ENCODE measurements at regions not wholly inside any gene's neighbourhood (a gene's known extent, or its start where the extent isn't known, plus 50 kb on each side); places are given as distances from the start of the nearest gene placed in this dataset.

DNA sequence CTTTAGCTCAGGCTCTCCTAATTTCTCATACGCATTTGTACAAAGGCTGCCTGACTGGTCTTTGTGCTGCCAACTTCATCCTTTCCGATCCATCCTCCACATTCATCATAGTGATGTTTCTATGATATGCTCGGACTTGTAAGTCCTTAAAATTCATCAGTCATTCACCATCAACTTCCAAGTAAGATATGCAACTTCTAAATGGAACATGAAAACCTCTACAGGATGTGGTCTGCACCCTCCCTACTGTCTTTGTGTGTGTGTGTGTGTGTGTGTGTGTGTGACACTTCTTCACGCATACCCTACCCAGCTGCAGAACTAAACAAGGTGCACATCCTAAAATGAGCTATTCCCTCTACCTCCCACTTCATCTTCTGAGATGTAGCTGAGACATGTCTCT, 397.9 kb upstream of the NR5A2 start:
- intact Hi-C loops (cut with DNase I) = no loop called here
- Histone ChIP-seq H3K27ac (no peak overlapping the region), H3K36me3 (no peaks in the 10 kb centered on the region), H3K9ac (ENCODE audit: low read depth in 2 of 2, low read length in 2 of 2) (no peak overlapping the region), H3K9me3 (no peaks in the 10 kb centered on the region), H3K27me3 (no peaks in the 10 kb centered on the region), H3K4me1 (no peaks in the 10 kb centered on the region), H3K4me3 (no peak overlapping the region)
- TF ChIP-seq, protein P1, sequence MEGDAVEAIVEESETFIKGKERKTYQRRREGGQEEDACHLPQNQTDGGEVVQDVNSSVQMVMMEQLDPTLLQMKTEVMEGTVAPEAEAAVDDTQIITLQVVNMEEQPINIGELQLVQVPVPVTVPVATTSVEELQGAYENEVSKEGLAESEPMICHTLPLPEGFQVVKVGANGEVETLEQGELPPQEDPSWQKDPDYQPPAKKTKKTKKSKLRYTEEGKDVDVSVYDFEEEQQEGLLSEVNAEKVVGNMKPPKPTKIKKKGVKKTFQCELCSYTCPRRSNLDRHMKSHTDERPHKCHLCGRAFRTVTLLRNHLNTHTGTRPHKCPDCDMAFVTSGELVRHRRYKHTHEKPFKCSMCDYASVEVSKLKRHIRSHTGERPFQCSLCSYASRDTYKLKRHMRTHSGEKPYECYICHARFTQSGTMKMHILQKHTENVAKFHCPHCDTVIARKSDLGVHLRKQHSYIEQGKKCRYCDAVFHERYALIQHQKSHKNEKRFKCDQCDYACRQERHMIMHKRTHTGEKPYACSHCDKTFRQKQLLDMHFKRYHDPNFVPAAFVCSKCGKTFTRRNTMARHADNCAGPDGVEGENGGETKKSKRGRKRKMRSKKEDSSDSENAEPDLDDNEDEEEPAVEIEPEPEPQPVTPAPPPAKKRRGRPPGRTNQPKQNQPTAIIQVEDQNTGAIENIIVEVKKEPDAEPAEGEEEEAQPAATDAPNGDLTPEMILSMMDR (IDR thresholded peaks at IDR 0.05) = no peak
- DNase-seq = no peak

DNA sequence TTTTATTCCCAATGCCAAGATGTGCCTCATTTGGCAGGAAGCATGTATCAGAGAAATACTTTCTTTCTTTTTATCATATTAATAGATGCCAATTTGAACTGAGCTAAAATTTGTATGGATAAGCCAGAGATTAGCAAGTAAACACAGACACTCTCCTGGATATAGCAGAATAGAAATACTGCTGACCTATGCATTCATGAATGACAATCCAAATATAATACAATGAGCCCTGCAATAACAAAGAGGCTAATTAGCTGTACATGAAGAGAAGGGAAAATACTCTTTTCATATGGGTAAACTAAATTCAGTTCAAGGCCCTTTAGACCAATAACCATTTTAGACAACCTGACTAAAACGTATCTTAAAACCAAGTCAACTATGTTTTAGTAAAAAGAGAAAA, 388.1 kb upstream of the NR5A2 start:
- H3K4me3 ChIP-seq = no peak overlapping the region

DNA sequence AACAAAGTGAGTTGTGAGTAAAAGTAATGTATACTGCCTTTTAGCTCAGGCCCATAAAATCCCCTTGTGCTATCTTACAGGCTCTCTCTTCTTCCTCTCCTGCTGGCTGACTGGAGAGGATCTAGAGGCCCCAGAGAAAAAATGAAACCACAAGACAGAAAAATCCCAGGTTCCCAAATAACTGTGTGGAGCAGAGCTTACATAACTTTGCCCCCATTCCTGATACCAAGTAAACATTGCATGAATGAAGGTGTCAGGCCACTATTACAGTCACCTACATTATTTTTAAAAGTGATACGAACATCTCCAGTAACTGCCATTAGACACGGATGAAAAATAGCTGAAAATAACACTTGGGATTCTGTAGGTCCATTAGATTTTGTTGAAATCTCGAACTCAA, 386.0 kb upstream of the NR5A2 start:
- no peak for DNase-seq
- no peaks in the 10 kb centered on the region for H3K36me3 ChIP-seq
- H3K27ac ChIP-seq = no peak overlapping the region
- H3K4me3 ChIP-seq = no peak overlapping the region
- no peaks in the 10 kb centered on the region for H3K4me1 ChIP-seq
- intact Hi-C loops (cut with DNase I) = no loop called here
- no peak overlapping the region for H3K9ac ChIP-seq (ENCODE audit: low read depth in 2 of 2, low read length in 2 of 2)
- no peaks in the 10 kb centered on the region for H3K9me3 ChIP-seq
- TF ChIP-seq, protein P1 (IDR thresholded peaks at IDR 0.05) = no peak
- H3K27me3 ChIP-seq = no peaks in the 10 kb centered on the region

More for the DNA sequence above, 388.1 kb upstream of the NR5A2 start:
- Histone ChIP-seq H3K9me3 (no peaks in the 10 kb centered on the region), H3K4me1 (no peaks in the 10 kb centered on the region), H3K36me3 (no peaks in the 10 kb centered on the region), H3K27ac (no peak overlapping the region), H3K9ac (ENCODE audit: low read depth in 2 of 2, low read length in 2 of 2) (no peak overlapping the region), H3K27me3 (no peaks in the 10 kb centered on the region)
- no peak for DNase-seq
- TF ChIP-seq, protein P1 (IDR thresholded peaks at IDR 0.05) = no peak
- intact Hi-C loops (cut with DNase I) = no loop called here

DNA sequence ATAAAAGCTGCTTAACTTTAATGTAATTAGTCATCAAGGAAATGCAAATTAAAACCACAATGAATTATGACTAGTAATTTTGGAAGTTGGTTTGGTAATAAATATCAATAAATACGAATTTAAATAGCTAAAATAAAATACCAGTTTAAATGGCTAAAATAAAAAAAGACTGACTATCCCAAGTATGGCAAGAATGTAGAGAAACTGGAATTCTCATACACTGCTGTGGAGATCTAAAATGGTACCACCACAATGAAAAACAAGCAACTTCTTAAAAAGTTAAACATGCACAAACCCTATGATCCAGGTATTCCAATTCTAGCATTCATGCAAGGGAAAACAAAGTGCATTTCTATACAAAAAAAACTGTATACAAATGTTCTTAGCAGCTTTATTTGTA, 382.6 kb upstream of the NR5A2 start:
- no peak overlapping the region for H3K9ac ChIP-seq (ENCODE audit: low read depth in 2 of 2, low read length in 2 of 2)
- intact Hi-C loops (cut with DNase I) = no loop called here
- no peaks in the 10 kb centered on the region for H3K4me1 ChIP-seq
- no peaks in the 10 kb centered on the region for H3K9me3 ChIP-seq
- no peak for DNase-seq
- TF ChIP-seq, protein P1 (IDR thresholded peaks at IDR 0.05) = no peak
- no peaks in the 10 kb centered on the region for H3K27me3 ChIP-seq
- no peaks in the 10 kb centered on the region for H3K36me3 ChIP-seq
- H3K27ac ChIP-seq = no peak overlapping the region
- H3K4me3 ChIP-seq = no peak overlapping the region

DNA sequence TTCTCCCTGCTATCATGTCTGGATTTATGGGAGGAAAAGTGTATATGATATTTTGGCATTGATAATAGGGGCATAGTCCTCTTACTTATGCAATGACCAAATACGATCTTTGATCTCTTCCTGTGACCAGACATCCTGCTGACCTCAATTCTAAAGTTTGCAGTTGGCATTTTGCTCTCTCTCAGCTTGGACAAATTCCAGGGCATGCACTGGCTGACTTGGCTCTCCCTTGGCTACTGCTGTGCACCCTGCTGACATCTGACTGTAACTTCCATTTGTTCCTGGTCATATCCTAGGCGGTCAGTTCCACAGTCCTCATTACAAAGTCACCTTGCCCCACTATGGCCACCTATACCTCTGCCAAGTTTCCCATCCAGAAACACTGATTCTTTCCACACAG, 380.7 kb upstream of the NR5A2 start:
- H3K9me3 ChIP-seq = no peaks in the 10 kb centered on the region
- no peaks in the 10 kb centered on the region for H3K27me3 ChIP-seq
- intact Hi-C loops (cut with DNase I) = no loop called here
- no peak overlapping the region for H3K4me3 ChIP-seq
- H3K36me3 ChIP-seq = no peaks in the 10 kb centered on the region
- no peaks in the 10 kb centered on the region for H3K4me1 ChIP-seq
- TF ChIP-seq, protein P1 (IDR thresholded peaks at IDR 0.05) = no peak
- DNase-seq = no peak
- H3K9ac ChIP-seq (ENCODE audit: low read depth in 2 of 2, low read length in 2 of 2) = no peak overlapping the region
- no peak overlapping the region for H3K27ac ChIP-seq

DNA sequence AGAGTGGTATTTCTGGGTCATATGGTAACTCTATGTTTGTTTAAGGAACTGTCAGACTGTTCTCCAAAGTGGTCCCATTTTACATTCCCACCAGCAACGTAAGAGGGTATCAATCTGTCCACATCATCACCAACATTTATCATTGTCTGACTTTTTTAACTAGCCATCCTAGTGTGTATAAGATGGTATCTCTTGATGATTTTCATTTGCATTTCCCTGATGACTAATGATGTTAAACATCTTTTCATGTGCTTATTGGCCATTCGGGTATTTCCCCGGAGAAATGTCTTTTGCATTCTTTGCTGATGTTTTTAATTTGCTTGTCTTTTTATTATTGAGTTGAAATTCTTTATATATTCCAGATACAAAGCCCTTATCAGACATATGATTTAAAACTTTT, 370.1 kb upstream of the NR5A2 start:
- Histone ChIP-seq H3K9ac (ENCODE audit: low read depth in 2 of 2, low read length in 2 of 2) (no peak overlapping the region), H3K4me3 (no peak overlapping the region), H3K27ac (no peak overlapping the region), H3K36me3 (no peaks in the 10 kb centered on the region), H3K27me3 (no peaks in the 10 kb centered on the region), H3K4me1 (no peaks in the 10 kb centered on the region), H3K9me3 (no peaks in the 10 kb centered on the region)
- TF ChIP-seq, protein P1 (IDR thresholded peaks at IDR 0.05) = no peak
- intact Hi-C loops (cut with DNase I) = no loop called here
- no peak for DNase-seq

Data from colonic mucosa (tissue), 4 donors.